ENCODE measurements at regions not wholly inside any gene's neighbourhood (a gene's known extent, or its start where the extent isn't known, plus 50 kb on each side); places are given as distances from the start of the nearest gene placed in this dataset.
A peak's percentile ranks its signal among the peaks of the same experiment; 100 is the strongest.

DNA sequence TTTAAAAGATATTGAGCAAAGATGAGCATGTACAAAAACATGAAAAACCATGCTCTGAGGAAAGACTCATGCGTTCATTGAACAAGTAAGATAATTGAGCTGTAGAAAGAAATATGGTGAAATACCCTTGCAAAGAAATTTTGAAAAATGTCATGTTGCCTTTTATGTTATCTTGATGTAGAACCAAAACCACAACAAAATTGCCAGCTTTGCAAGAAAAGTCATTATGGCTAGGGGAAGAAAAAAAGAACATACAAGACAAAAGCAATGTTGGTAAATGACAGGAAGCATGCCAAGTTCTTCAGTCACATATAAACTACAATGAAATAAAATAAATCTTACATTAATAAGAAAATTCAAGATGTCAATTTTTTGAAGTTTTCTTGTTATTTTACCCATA is 368.0 kb downstream of the IRX1 start:
- no peak for DNase-seq

DNA sequence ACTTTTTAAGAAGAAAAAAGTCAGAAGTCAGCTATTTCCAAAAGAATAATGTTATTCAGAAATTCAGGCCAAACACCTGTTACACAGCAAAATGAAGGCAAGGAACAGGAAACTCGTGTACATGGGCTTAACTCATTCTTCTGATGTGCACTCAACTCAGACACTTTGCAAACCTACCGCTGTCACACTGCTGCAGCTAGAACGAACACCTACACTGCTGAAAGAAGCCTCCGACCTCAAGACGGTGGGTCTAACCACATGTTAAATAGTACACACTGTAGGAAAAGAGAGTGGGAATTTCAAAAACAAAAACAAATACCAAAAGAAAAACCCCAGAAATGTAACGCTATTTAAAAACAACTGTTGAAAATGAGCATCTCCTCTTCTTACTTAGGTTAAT is 384.5 kb downstream of the IRX1 start:
- no peak for DNase-seq

DNA sequence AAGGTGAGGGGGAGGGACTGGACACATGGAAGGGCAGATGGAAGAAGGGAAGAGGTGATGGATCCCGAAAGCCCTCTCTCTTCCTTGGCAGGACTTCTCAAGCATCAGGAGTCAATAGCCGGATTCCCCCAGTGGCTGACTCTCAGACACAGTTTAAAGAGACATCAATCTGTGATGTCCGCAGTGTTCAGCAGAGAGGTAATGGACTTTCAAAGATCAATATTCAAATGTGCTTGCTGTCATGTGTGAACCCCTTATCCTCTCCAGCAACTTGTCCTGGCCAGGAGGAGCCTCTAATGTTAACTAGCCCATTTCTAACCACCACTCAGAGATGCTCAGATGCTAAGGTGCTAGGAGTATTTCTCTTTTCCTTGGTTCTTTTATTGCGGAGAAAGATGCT is 392.2 kb downstream of the IRX1 start:
- no peak for DNase-seq

DNA sequence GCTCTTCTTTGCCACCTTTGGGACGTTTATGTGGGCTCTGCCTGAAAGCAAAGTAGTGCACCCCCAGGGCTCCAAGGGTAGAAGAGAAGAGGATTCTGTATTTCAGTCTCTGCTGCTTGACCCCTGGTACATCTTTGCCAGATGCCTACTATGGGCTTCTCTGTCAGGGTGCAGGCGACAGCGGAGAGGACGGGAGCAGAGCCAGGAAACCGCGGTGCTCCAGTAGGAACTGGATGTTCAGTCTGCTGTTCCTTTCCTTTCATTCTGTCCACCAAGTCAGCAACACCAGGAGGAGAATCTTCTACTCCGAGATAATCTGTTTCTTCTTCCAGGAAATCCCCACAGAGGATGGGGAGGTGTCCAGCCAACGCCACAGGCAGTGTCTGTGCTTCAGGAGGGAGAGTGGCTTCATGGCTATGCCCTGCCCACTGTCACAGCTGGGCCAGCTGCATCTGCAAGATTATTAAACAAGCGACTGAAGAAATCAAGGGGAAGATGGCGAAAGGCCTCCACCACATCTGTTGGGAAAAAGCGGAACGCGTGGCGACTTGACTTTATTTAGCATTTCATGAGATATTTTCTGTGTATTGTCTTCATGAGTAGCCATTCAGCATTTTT is 398.3 kb downstream of the IRX1 start:
- no peak for DNase-seq

DNA sequence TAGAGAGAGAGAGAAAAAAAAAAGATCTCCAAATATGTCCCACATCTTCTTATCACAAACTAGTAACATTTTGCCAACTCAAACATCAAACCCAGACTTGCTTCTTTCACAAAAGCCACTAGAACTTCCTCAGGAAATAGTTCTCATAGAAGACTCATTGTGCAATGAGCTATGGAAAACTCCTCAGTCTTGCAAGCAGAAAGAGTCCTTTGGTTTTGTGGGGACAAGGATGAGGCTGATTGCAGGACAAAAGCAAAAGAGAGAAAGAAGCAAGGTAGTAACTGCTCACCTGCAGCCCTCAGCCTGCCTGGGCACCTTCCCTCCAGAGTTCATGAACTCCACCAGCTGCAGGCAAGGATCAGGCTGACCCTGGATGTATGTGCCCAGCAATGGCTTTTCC is 399.0 kb downstream of the IRX1 start:
- DNase-seq = no peak

DNA sequence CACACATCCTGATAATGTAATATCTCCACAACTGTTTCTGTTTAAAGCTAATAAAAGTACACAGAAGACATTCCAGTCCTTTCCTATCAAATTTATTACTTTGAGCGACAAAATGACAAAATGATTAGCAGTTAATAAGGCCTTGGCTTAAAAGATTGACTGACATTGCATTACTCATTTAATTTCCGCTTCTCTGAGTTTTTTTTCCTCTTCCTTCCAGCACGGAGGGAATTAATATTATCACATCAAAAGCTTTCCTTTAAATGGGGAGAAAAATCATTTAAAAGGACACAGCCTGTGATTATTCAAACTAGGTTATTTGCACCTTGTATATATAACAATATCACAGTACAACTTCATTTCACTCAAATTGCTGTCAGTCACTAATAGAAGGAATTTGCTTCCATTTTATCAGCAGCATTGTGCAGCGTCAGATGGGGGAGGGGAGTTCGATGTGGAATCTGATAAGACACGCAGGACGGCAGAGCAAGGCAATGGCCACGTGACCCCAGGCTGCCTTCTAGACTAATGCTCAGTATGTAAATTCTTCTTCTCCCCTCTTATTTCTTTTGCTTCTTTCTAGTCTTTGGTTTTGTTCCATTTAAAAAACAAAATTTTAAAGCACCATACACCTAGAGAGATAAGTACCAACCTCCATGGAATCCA is 400.5 kb downstream of the IRX1 start:
- no peak for DNase-seq

DNA sequence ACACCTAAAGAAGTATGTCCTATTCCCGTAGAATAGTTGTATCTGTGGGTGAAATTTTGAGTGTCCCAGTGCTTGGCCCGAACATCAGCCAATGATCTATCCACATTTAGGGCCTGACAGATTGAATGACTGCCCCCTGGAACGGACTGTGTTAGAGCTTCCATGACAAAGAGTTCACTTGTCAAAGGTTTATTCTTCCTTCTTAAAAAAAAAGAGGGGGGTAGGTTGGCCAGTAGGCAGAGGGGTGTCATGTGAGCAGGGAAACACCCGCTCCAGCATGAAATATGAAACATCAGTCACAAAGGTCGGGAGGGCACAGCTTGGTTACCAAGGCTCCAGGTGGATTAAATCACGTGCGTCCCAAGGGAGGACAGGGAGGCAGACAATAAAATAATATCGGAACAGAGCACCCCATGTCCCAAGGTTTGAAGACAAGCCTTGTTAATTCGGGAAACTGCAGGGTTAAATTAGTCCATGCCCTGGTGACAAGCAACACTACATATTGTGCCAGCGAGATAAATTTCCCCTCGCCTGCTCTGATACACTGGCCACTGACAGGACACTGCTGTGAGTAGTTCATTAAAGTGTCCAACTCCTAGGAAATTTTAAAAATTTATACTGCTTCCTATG is 401.2 kb downstream of the IRX1 start:
- DNase-seq = no peak

DNA sequence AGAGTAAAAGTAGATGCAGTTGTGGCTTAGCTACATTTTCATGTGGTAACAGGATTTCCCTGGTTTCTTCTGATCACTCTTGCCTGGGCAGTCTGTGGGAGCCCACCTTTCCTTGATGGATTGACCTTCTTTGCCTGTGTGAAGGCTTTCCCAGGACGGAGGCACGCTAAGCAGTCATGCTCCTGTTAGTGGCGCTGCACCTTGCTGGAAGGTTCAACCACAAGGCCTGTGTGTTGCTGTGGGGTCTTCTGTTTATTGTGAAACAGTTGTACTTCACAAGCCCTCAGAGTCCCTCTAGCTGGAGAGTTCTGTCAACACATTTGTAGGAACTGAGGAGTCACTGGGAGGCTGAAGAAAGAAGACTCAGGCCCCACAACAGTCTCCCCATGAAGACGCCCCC is 402.0 kb downstream of the IRX1 start:
- DNase-seq = no peak

DNA sequence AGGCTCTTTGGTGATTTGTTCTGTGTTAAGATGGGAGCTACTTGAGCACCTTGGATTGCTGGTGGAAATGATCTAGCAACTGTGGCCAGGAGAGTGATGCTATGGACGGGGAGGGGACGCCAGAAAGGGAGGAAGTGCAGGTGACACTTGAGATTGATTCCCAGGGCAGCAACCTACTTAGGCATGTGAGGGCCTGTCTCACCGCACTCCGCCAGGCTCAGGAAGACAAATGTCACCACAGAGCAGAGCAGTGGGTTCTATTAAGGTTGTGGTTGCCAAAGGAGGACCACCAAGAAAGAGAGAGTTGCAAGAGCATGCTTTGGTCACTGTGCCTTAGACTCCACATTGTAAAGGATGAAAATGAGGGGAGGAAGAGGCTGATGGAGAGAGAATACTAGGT is 404.3 kb downstream of the IRX1 start:
- DNase-seq = no peak

DNA sequence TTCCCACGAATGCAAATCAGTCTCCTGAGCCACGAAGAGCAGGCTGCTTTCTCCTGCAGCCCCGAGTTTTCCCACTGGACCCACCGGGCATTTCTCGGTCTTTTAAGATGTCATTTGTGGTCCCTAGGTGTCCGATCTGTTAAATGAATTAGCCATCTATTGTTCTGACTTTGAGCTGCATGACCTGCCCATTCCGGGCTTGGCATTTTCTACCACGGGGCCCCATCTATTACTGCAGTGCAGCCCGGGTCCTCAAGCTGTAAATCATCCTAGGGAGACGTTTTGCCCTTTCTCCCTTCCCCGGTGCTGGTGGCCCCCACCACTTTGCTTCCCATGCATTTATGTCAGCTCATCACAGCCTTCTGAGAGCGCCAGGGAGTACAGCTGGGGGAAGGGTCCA is 405.4 kb downstream of the IRX1 start:
- no peak for DNase-seq

DNA sequence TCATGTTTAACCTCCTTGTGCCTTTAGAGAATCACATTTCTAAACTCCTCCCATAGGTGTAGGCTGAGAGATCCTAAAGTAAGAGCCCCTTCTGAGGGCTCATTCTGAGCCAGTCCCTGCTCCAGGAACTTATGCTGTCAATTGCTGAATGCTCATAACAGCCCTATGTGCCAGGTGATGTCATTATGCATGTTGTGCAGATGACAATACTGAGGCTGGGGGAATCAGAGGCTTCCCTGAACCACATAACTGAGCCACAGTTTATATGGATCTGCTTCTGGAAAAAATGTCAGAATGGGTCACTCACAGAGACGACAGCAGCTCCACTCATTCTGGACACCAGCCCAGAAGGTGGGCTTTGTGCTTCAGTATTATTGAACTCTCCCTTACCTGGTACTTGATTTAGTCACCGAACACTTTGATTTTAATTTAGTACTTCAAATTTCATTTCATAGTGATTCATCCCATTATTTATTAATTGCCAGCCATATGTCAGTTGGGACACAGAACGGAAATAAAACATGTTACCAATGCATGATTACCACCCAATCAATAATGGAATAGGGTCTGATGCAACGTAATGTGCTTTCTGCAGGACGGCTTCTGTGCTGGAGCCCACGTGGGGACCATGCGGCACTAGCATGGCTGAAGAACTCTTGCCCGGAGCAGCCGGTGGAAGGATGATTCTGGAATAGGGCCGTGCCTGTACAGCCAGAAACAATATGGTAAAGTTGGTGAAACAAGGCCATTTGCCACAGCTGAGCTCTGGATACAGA is 406.3 kb downstream of the IRX1 start:
- no peak for DNase-seq

DNA sequence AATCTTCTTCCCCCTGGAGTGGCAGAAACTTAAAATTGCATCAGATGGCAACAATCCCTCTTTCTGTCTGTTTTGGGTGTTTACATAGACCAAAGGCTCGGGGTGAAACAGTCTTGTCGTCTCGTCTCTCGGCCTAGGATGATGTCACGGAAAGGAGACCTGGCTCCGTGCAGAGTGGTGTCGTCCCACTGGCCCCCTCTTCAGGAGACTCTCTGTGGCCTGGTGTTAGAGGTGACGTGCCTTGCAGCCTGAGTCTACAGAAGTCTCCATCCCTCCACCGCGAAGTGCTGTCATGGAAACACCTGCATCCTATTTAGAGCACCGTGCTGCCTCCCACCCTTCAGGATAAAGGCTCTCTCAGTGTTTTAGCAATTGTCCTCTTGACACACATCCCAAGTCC is 409.7 kb downstream of the IRX1 start:
- DNase-seq = no peak

DNA sequence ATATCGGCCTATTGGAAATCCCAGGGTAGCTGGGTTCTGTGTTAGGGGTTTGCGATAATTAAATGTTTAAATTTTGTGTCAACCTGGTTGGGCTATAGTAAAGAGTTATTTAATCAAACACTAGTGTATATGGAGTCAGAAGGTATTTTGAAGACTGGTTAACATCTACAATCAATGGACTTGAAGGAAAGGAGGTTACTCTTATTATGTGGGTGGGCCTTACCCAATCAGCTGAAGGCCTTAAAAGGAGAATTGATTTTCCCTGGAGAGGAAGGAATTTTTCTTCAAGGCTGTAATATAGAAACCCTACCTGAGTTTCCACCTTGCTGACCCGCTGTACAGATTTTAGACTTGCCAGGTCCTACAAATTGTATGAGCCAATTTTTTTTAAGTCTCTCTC is 411.4 kb downstream of the IRX1 start:
- DNase-seq = no peak

DNA sequence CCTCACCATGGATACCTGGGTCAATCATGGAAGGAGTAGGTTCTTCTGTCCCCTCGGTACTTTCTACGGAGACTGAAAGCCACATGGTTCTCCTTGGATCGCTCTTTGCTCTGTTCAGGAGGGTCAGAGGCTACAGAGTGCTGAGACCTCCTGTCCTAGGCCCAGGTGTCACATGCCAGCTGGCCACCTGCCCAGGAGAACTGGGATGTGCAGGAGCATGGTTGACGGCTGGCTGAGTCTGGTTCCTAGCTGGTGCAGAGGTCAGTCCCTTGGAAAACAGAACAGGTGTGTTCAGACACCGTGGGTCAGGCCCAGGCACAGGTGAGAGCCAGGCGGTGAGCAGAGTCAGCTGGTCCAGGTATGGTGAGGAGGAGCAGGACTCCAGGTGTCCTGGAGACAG is 416.3 kb downstream of the IRX1 start:
- DNase-seq = no peak

DNA sequence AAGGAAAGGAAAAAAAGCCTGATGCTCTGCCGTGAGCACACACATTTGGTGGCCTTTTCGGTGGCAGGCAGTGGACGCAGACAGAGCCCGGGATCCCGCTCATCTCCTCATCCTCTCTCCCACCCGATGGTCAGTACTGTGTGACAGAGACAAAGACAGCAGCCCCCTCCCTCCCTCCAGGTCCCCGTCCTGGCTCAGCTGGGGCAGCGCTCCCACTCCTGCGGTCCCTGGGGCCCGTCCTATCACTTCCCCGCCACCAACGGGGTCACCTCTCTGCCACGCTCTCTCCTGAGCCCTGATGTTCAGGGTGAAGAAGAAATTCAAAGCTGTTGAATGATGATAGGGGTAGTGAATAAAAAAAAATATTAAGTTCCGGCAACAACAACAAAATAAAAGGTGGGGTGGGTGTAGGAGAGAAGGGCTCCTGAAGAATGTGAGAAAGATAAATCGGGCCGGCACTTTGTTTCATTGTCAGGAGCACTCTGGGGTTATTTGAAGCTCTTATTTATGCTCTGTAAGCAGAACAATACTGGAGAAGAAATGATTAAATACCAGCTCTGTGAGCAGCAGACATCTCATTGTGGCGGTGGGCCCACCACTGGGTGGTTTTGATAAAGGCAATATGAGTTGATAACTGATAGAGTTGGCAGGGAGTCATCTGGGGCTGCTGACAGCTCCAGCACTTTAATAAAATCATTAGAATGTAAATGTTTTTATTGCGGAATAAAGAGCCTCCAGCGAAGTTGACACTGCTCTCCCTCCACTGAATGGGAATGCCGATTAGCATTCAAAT is 417.7 kb downstream of the IRX1 start:
- DNase-seq = no peak

DNA sequence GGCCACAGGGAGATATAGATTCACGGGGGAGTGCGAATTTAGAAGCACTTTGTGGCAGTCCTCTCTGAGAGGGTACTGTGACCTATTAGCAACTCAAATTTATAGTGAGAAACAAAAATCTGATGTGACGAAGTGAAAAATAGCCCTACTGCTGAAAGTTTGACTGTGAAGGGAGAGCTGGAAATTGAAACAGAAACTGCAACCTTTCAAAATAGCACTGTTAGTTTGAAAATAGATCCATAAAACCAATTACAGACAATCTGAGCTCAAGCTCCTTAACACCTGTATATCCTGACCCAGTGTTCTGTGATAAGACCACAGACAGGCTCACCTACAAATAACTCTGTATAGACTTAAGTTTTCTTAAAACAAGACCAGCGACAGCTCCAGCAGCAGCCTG is 420.1 kb downstream of the IRX1 start:
- DNase-seq = no peak

DNA sequence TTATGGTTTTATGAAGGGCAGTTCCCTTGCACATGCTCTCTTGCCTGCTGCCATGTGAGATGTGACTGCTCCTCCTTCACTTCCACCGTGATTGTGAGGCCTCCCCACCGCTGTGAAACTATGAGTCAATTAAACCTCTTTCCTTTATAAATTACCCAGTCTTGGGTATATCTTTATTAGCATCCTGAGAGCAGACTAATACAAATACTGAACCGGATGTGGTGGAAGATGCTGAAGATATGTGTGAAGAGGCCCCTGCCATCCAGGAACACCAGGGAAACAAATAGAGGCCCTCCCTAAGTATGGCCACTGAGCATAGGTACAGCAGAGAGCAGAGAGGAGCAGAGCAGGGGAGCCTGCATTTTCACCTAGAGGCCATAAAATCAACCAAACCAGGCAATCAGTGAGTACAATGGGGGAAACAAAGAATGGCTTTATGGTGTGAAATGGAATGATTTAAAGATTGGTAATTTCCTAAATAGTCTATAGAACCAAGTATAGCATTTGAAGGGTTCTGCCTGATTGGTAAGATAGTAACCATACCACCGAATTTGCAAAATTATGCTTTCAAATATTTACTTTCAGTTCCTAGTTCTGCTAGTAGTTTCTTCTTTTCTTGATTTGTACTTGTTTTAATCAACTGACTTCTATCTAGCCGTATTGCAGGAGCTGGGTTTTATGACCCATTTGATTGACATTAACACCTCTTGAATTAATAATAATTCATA is 421.6 kb downstream of the IRX1 start:
- DNase-seq = no peak

DNA sequence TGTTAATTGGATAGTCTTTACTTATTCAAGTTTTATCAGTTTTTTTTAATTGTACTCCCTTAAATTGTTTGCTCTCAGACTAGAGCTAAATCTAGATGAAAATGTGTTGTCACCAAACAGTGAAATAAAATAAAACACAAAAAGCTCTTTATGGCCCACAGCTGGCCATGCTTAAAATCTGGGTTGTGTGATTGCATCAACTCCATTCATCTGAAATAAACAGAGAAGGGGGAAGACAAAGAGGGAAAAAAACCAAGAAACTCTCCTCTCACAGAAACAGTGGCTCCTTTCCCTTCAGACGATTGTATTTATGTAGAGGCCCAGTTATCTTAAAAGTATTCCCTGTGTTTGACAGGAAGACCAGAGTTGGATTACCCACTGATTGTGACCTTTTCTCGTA is 422.4 kb downstream of the IRX1 start:
- DNase-seq = peak; percentile 0

DNA sequence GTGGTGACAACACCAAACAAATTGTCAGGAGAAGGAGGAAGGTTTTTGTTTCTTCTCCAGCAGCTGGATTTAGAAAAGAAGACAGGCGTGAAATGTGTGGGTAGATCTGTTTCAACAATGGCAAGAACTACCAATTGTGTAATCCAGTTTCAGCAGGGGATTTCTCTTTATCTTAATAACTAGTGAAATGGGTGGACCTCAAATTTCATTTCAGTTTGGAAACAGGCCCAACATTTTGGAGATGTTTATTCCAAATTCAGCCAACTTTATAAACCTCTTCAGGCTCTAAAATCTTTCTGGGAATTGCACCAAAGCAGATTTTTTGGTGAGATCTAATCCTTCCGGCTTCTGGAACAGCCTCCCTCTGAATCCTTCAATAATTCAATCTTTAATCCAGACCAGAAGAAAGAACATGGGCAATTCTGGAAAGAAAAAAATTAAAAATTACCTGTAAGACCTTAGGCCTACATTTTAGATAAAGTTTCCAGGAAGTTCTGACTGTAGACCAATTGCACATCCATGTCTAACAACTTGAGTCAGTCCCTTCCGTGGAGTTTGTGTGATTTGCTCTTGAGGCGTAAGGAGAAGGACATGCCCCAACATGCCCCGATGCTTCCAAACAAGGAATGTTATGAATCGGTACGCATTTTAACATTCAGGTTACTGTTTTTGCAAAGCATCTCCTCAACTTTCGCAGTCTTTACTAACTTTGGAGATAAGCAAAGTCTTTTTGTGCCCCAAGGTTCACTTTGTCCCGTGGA is 423.6 kb downstream of the IRX1 start:
- DNase-seq = no peak

DNA sequence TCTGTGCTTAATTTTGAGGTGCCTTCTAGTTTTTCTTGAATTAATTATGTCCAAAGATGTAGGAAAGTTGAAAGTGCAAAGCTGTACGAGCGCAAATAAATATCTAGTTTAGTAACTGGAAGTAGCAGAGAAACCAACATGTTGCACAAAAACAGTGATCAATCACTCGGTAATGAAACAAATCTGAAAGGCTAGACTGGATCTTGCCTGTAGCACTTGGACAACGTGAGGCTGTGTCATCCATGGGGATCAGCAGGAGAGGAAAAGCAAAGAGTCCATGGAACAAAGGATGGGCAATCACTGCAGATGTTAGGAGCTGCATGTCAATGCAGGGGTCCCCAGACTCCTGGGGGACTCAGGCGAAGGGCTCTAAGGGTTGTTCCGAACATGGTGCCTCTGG is 424.2 kb downstream of the IRX1 start:
- DNase-seq = no peak

DNA sequence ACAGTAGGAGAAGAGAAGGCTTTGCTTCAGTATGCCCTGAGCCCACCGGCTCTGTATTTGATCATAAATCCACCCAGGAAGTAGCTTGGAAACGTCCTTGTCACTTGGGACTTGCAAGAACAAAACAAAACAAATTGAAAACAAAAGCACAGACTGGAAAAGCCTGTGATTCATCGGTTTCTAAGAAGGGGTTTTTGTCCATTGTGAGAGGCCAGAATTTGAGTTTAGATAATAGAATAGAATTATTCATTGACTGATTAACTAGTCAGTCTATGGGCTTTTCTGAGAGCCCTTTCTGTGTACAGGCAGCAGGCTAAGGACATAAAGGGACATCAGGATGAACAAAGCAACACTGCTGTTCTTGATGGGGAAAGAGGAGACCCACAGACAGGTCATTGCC is 424.8 kb downstream of the IRX1 start:
- DNase-seq = peak; percentile 45
